ENCODE measurements at regions not wholly inside any gene's neighbourhood (a gene's known extent, or its start where the extent isn't known, plus 50 kb on each side); places are given as distances from the start of the nearest gene placed in this dataset.
"Not testable (repeated sequence)": the region's sequence is repeated elsewhere in the genome, so short reads cannot be mapped to it uniquely, and the experiment has no call there.

DNA sequence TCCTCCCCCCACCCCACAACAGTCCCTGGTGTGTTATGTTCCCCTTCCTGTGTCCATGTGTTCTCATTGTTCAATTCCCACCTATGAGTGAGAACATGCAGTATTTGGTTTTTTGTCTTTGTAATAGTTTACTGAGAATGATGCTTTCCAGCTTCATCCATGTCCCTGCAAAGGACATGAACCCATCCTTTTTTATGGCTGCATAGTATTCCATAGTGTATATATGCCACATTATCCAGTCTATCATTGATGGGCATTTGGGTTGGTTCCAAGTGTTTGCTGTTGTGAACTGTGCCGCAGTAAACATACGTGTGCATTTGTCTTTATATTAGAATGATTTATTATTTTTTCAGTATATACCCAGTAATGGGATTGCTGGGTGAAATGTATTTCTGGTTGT lies 104.0 kb downstream of the CCDC74A start:
- not testable (repeated sequence) for TF ChIP-seq POLR2A, EP300, CTCF (IDR thresholded peaks at IDR 0.05)
